Lower leg skin (tissue), 3 donors: ENCODE measurements at regions not wholly inside any gene's neighbourhood (a gene's known extent, or its start where the extent isn't known, plus 50 kb on each side); places are given as distances from the start of the nearest gene placed in this dataset.

Experiments
- POLR2A ChIP-seq, 2 donors: fragments of 450-650 bp; IDR thresholded peaks; one replicate each; pipeline ENCODE4 v1.6.1; 2016 to 2017; ENCODE audit warnings: antibody characterized with exemption in 2 of 2, mild to moderate bottlenecking in 1 of 2, moderate library complexity in 1 of 2
- TF ChIP-seq, protein P1 (sequence below), 3 donors: fragments of 450-650 bp; IDR thresholded peaks; one replicate each; pipeline ENCODE4 v1.5.1; 2016; ENCODE audit warnings: antibody characterized with exemption in 3 of 3, mild to moderate bottlenecking in 3 of 3, moderate library complexity in 2 of 3

DNA sequence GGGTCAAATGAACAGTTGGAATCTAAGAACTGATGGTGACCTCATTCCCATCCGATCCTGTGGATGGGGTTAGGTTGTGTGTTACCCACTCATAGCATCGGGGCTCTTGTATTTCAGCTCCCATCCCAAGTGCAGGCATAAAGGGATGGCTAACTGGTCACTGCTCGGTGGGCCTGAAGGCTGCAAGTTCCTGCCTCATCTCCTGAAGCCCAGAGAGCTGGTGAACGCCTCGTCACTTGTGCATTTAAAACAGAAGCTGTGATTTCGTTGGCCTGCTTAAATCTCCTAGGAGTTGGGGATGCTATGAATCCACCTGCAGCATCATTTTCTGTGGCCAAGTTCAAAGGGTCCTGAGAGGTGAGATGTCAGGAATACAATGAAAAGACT is 477.0 kb downstream of the TBC1D22A start:
- TF ChIP-seq, protein P1, sequence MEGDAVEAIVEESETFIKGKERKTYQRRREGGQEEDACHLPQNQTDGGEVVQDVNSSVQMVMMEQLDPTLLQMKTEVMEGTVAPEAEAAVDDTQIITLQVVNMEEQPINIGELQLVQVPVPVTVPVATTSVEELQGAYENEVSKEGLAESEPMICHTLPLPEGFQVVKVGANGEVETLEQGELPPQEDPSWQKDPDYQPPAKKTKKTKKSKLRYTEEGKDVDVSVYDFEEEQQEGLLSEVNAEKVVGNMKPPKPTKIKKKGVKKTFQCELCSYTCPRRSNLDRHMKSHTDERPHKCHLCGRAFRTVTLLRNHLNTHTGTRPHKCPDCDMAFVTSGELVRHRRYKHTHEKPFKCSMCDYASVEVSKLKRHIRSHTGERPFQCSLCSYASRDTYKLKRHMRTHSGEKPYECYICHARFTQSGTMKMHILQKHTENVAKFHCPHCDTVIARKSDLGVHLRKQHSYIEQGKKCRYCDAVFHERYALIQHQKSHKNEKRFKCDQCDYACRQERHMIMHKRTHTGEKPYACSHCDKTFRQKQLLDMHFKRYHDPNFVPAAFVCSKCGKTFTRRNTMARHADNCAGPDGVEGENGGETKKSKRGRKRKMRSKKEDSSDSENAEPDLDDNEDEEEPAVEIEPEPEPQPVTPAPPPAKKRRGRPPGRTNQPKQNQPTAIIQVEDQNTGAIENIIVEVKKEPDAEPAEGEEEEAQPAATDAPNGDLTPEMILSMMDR (IDR thresholded peaks at IDR 0.05), result no peak
- TF ChIP-seq POLR2A (IDR thresholded peaks at IDR 0.05), result no peak
